Gastroesophageal sphincter (tissue), 3 donors: ENCODE measurements at regions not wholly inside any gene's neighbourhood (a gene's known extent, or its start where the extent isn't known, plus 50 kb on each side); places are given as distances from the start of the nearest gene placed in this dataset.

ENCODE experiments used
- POLR2A ChIP-seq, 2 donors: fragments of 450-650 bp; IDR thresholded peaks; one replicate each; pipeline ENCODE4 v1.6.1; 2017; ENCODE audit warnings: antibody characterized with exemption in 2 of 2, mild to moderate bottlenecking in 2 of 2, moderate library complexity in 1 of 2
- POLR2AphosphoS5 ChIP-seq: sonication (generic); formaldehyde crosslinking; IDR thresholded peaks from one replicate; pipeline ENCODE4 v1.6.1; 2017; ENCODE audit warnings: antibody characterized with exemption
- TF ChIP-seq, protein P1 (sequence below), 4 experiments: fragments of 200-600 bp in 2 of 4; fragments of 450-650 bp in 2 of 4; sonication (generic) in 1 of 4; IDR thresholded peaks; one replicate each; pipeline ENCODE4 v1.5.1; 2017 to 2019; ENCODE audit warnings: antibody characterized with exemption in 4 of 4, mild to moderate bottlenecking in 2 of 4, moderate library complexity in 2 of 4

DNA sequence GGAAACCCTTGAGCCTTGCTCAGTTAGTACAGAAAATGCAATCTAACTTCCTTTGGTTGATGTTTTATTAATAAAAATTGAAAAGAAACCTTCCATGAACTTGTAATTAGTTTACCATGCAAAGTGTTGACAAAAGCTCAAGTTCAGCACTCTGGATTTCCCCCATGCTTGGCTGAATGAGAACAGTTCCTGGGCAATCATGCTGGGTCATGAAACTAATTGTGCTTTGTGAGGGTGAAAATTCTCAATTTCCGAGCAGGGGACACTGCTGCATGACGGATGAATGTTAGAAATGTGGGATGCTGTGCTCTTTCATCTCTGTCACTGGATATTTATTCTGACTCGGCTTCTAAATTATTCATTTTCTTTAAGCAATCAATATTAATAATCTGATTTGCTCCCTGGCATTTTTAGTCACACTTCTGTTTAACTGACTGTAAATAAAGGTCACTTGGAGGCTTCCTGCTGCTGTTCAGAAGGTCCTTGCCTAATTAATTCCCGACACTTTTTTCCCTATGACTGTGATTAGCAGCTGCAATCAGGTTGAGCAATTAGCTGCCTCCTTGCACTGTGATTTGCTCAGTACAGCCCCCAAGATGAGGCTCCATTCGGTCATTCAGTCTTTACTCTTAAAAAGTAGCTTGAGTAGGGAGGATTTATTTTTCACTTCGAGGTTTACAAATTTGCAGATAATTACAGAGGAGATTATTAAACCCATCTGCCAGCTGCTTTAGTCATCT is 678.1 kb upstream of the ZNF608 start:
- TF ChIP-seq, protein P1, sequence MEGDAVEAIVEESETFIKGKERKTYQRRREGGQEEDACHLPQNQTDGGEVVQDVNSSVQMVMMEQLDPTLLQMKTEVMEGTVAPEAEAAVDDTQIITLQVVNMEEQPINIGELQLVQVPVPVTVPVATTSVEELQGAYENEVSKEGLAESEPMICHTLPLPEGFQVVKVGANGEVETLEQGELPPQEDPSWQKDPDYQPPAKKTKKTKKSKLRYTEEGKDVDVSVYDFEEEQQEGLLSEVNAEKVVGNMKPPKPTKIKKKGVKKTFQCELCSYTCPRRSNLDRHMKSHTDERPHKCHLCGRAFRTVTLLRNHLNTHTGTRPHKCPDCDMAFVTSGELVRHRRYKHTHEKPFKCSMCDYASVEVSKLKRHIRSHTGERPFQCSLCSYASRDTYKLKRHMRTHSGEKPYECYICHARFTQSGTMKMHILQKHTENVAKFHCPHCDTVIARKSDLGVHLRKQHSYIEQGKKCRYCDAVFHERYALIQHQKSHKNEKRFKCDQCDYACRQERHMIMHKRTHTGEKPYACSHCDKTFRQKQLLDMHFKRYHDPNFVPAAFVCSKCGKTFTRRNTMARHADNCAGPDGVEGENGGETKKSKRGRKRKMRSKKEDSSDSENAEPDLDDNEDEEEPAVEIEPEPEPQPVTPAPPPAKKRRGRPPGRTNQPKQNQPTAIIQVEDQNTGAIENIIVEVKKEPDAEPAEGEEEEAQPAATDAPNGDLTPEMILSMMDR (IDR thresholded peaks at IDR 0.05): no peak
- TF ChIP-seq POLR2AphosphoS5: no peak
- no peak for TF ChIP-seq POLR2A (IDR thresholded peaks at IDR 0.05)
